ENCODE measurements at regions not wholly inside any gene's neighbourhood (a gene's known extent, or its start where the extent isn't known, plus 50 kb on each side); places are given as distances from the start of the nearest gene placed in this dataset.

DNA sequence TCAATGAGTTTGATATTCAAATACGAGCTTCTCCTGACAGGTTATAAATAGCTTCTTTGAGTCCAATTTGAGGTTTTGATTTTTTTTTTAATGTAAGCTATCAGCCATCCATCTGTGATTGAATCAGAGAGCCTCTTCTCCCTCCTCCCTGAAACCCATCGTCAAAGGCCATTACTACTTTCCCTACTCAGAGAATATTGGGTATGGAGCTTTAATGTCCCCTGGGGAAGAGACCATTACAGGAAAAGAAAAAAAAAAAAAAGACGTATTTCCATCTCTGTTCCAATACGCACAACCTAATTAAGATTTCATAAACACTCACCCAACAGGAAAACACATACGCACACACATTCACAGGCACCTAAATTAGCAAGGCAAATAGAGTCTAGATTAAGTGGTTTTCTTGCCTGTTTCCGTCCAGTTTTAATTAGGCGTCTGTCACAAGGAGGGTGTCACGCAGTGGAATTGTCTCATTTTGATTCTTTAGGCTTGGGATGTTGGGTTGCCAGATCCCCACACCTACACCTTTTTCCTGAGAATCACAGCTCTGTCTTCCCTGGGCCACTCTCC, 194.3 kb upstream of the RPL38 start:
- H3K4me3 ChIP-seq: no peak overlapping the region
- H3K4me1 ChIP-seq: no peaks in the 10 kb centered on the region
- no peaks in the 10 kb centered on the region for H3K9me3 ChIP-seq
- no peaks in the 10 kb centered on the region for H3K36me3 ChIP-seq (ENCODE audit: low read depth, missing control alignments)
- intact Hi-C loops (cut with DNase I; ENCODE audit: low total_unique reads): no loop called here
- TF ChIP-seq POLR2A (IDR thresholded peaks at IDR 0.05): no peak
- TF ChIP-seq, protein P1, sequence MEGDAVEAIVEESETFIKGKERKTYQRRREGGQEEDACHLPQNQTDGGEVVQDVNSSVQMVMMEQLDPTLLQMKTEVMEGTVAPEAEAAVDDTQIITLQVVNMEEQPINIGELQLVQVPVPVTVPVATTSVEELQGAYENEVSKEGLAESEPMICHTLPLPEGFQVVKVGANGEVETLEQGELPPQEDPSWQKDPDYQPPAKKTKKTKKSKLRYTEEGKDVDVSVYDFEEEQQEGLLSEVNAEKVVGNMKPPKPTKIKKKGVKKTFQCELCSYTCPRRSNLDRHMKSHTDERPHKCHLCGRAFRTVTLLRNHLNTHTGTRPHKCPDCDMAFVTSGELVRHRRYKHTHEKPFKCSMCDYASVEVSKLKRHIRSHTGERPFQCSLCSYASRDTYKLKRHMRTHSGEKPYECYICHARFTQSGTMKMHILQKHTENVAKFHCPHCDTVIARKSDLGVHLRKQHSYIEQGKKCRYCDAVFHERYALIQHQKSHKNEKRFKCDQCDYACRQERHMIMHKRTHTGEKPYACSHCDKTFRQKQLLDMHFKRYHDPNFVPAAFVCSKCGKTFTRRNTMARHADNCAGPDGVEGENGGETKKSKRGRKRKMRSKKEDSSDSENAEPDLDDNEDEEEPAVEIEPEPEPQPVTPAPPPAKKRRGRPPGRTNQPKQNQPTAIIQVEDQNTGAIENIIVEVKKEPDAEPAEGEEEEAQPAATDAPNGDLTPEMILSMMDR (IDR thresholded peaks at IDR 0.05): no peak
- no peak overlapping the region for H3K27ac ChIP-seq
- DNase-seq: no peak
- H3K27me3 ChIP-seq: no peaks in the 10 kb centered on the region
- WGBS, 2 donors: 82 to 84% methylated on average over 8 of the region's 8 CpGs

DNA sequence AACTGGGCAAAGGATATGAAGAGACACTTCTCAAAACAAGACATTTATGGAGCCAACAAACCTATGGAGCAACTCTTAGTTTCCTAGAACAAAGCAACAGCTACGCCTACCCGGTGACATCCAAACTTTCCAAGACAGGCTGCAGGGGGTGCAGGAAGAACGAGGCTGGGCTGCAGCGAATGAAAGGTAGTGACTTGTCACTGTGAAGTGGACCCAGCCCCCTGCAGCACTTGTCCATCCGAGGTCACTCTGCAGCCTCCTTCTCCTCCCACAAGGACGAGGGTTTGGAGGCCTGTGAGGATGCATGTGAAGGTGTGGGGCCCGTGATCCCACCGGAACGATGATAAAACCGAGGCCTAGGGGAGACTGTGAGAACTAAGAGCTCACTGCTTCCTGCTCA, 192.6 kb upstream of the RPL38 start:
- no peak overlapping the region for H3K27ac ChIP-seq
- intact Hi-C loops (cut with DNase I; ENCODE audit: low total_unique reads): no loop called here
- TF ChIP-seq, protein P1 (IDR thresholded peaks at IDR 0.05): no peak
- TF ChIP-seq POLR2A (IDR thresholded peaks at IDR 0.05): no peak
- no peaks in the 10 kb centered on the region for H3K36me3 ChIP-seq (ENCODE audit: low read depth, missing control alignments)
- 80 to 86% methylated on average over 10 of the region's 10 CpGs for WGBS, 2 donors
- no peak overlapping the region for H3K4me3 ChIP-seq
- no peaks in the 10 kb centered on the region for H3K4me1 ChIP-seq
- no peaks in the 10 kb centered on the region for H3K27me3 ChIP-seq
- H3K9me3 ChIP-seq: no peaks in the 10 kb centered on the region
- no peak for DNase-seq

DNA sequence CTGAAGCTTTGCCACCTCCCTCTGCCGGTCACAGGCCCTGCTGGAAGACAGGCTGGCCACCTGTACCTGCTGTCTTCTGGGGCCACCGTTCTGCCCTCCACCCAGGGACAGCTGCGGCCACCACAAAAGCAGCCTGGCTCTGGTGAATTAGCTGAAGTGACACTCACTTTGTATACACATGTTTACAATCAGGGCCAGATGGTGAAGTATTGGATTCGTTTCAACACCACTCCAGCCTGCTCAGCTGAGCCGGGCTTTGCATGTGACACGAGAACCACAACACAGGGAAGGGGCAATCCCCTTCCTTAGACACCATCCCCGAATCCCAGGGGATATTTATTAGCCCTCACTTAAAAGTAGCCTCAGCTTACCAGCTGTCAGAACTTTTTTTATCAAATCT, 191.5 kb upstream of the RPL38 start:
- no peaks in the 10 kb centered on the region for H3K9me3 ChIP-seq
- no peaks in the 10 kb centered on the region for H3K36me3 ChIP-seq (ENCODE audit: low read depth, missing control alignments)
- WGBS, 2 donors: 45 to 50% methylated on average over 7 of the region's 7 CpGs
- no peak overlapping the region for H3K27ac ChIP-seq
- H3K27me3 ChIP-seq: no peaks in the 10 kb centered on the region
- intact Hi-C loops (cut with DNase I; ENCODE audit: low total_unique reads): no loop called here
- DNase-seq: no peak
- H3K4me1 ChIP-seq: no peaks in the 10 kb centered on the region
- TF ChIP-seq POLR2A (IDR thresholded peaks at IDR 0.05): no peak
- TF ChIP-seq, protein P1 (IDR thresholded peaks at IDR 0.05): no peak
- H3K4me3 ChIP-seq: no peak overlapping the region

DNA sequence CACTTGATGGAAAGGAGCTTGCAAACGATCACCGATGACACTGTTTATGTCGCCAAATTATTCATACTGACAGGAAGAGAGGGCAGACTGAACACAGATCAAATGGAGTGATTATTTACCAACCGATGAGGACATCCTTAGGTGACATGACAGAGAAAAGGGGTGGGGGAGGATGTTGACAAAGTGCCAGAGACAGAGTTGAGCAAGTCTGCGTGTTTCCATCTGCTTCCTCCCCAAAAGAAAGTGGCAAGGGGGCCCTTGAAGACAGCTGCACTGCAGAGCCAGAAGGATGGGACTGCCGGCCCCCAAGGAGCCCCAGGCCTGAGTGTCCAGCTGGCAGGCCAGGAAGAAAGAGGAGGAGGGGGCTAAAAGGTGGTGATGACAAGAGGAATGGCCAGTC, 191.0 kb upstream of the RPL38 start:
- WGBS, 2 donors: 41 to 44% methylated on average over 6 of the region's 6 CpGs
- no peaks in the 10 kb centered on the region for H3K27me3 ChIP-seq

DNA sequence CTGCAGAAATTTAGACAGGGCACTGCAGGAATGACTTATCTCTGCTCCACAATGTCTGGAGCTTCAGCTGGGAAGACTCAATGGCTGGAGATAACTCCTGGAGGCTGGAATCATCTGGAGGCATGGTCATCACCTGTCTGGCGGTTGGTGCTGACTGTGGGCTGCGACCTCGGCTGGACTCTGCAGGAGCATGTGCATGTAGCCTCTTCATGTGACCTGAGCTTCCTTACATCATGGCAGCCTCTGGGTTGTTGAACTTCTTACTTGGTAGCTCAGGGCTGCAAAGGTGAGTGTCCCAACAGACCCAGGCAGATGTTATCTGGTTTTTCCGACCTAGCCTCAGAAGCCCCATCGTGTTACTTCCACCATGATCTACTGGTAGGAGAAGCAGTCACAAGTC, 188.2 kb upstream of the RPL38 start:
- WGBS, 2 donors: 80 to 87% methylated on average over 3 to 5 of the region's 5 CpGs
- intact Hi-C loops (cut with DNase I; ENCODE audit: low total_unique reads): no loop called here
- TF ChIP-seq, protein P1 (IDR thresholded peaks at IDR 0.05): no peak
- no peak for TF ChIP-seq POLR2A (IDR thresholded peaks at IDR 0.05)

More for the DNA sequence above, 191.0 kb upstream of the RPL38 start:
- intact Hi-C loops (cut with DNase I; ENCODE audit: low total_unique reads): no loop called here
- no peaks in the 10 kb centered on the region for H3K9me3 ChIP-seq
- H3K36me3 ChIP-seq (ENCODE audit: low read depth, missing control alignments): no peaks in the 10 kb centered on the region
- TF ChIP-seq, protein P1 (IDR thresholded peaks at IDR 0.05): no peak
- no peak for TF ChIP-seq POLR2A (IDR thresholded peaks at IDR 0.05)
- no peaks in the 10 kb centered on the region for H3K4me1 ChIP-seq
- no peak overlapping the region for H3K4me3 ChIP-seq
- DNase-seq: no peak
- no peak overlapping the region for H3K27ac ChIP-seq

More for the DNA sequence above, 188.2 kb upstream of the RPL38 start:
- H3K27me3 ChIP-seq: no peaks in the 10 kb centered on the region
- H3K27ac ChIP-seq: no peak overlapping the region
- no peak overlapping the region for H3K4me3 ChIP-seq
- no peaks in the 10 kb centered on the region for H3K9me3 ChIP-seq
- H3K4me1 ChIP-seq: no peaks in the 10 kb centered on the region
- no peaks in the 10 kb centered on the region for H3K36me3 ChIP-seq (ENCODE audit: low read depth, missing control alignments)
- no peak for DNase-seq

Measured in testis (tissue), 2 donors.